ENCODE measurements at regions not wholly inside any gene's neighbourhood (a gene's known extent, or its start where the extent isn't known, plus 50 kb on each side); places are given as distances from the start of the nearest gene placed in this dataset.

DNA sequence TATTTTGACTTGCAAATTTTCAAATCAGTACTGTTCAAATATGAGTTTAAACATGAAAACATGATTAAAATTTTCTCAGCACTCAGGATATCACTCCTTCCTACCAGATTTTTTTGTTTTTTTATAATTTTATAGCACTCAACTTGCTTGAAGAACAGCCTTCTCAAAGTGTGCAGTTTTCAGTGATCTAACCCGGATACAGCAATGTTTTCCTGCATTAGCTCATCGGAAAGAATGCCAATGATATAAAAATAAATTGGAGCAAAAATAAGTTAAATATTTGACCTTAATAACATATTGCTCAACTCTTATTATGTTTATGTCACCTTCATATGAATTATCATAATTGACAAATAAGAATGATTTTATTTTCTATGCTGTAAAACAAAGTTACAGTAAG lies 766.8 kb downstream of the USP25 start (continued):
- TF ChIP-seq, protein P1, sequence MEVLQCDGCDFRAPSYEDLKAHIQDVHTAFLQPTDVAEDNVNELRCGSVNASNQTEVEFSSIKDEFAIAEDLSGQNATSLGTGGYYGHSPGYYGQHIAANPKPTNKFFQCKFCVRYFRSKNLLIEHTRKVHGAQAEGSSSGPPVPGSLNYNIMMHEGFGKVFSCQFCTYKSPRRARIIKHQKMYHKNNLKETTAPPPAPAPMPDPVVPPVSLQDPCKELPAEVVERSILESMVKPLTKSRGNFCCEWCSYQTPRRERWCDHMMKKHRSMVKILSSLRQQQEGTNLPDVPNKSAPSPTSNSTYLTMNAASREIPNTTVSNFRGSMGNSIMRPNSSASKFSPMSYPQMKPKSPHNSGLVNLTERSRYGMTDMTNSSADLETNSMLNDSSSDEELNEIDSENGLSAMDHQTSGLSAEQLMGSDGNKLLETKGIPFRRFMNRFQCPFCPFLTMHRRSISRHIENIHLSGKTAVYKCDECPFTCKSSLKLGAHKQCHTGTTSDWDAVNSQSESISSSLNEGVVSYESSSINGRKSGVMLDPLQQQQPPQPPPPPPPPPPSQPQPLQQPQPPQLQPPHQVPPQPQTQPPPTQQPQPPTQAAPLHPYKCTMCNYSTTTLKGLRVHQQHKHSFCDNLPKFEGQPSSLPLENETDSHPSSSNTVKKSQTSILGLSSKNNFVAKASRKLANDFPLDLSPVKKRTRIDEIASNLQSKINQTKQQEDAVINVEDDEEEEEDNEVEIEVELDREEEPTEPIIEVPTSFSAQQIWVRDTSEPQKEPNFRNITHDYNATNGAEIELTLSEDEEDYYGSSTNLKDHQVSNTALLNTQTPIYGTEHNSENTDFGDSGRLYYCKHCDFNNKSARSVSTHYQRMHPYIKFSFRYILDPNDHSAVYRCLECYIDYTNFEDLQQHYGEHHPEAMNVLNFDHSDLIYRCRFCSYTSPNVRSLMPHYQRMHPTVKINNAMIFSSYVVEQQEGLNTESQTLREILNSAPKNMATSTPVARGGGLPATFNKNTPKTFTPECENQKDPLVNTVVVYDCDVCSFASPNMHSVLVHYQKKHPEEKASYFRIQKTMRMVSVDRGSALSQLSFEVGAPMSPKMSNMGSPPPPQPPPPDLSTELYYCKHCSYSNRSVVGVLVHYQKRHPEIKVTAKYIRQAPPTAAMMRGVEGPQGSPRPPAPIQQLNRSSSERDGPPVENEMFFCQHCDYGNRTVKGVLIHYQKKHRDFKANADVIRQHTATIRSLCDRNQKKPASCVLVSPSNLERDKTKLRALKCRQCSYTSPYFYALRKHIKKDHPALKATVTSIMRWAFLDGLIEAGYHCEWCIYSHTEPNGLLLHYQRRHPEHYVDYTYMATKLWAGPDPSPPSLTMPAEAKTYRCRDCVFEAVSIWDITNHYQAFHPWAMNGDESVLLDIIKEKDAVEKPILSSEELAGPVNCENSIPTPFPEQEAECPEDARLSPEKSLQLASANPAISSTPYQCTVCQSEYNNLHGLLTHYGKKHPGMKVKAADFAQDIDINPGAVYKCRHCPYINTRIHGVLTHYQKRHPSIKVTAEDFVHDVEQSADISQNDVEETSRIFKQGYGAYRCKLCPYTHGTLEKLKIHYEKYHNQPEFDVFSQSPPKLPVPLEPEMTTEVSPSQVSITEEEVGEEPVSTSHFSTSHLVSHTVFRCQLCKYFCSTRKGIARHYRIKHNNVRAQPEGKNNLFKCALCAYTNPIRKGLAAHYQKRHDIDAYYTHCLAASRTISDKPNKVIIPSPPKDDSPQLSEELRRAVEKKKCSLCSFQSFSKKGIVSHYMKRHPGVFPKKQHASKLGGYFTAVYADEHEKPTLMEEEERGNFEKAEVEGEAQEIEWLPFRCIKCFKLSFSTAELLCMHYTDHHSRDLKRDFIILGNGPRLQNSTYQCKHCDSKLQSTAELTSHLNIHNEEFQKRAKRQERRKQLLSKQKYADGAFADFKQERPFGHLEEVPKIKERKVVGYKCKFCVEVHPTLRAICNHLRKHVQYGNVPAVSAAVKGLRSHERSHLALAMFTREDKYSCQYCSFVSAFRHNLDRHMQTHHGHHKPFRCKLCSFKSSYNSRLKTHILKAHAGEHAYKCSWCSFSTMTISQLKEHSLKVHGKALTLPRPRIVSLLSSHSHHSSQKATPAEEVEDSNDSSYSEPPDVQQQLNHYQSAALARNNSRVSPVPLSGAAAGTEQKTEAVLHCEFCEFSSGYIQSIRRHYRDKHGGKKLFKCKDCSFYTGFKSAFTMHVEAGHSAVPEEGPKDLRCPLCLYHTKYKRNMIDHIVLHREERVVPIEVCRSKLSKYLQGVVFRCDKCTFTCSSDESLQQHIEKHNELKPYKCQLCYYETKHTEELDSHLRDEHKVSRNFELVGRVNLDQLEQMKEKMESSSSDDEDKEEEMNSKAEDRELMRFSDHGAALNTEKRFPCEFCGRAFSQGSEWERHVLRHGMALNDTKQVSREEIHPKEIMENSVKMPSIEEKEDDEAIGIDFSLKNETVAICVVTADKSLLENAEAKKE (CRISPR knock-in tag; IDR thresholded peaks at IDR 0.05), result no peak

DNA sequence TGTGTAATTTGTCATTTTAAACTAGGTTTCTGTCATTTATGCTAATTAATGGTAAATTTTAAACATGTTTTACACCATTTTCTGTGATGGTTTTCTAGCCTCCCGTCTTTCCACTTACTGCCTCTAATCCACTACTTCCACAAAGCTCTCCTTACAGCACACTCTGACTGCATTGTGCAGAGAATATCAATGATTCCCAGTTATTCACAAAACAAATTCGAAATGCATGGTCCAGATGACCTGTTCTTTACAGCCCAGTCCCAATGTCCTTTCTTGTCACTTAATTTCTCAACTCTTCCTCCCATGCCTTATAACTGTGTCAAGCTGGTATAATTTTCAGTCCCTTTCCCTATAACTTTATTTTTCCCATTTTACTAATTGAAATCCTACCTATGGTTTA lies 770.5 kb downstream of the USP25 start:
- no peaks in the 10 kb centered on the region for H3K27me3 ChIP-seq (ENCODE audit: insufficient read depth)
- no peak overlapping the region for H3K4me3 ChIP-seq
- no peak overlapping the region for H2AFZ ChIP-seq
- no peaks in the 10 kb centered on the region for H3K9me3 Mint-ChIP-seq
- H3K4me2 ChIP-seq, result no peak overlapping the region
- H3K4me3 Mint-ChIP-seq, result no peak overlapping the region
- H4K20me1 ChIP-seq (replicated peaks; ENCODE audit: insufficient read depth), result no peaks in the 10 kb centered on the region
- no peaks in the 10 kb centered on the region for H3K36me3 Mint-ChIP-seq (ENCODE audit: low read depth)
- no peaks in the 10 kb centered on the region for H3K36me3 ChIP-seq (ENCODE audit: insufficient read depth)
- no peak overlapping the region for H3K27ac ChIP-seq (ENCODE audit: low read depth)
- ATAC-seq (no peak), DNase-seq (ENCODE audit: low spot score) (no peak)
- no peaks in the 10 kb centered on the region for H3K9me2 ChIP-seq (ENCODE audit: insufficient read depth)
- H3K27ac Mint-ChIP-seq, result no peak overlapping the region
- H3K27me3 Mint-ChIP-seq (ENCODE audit: insufficient read depth, low read depth, poor library complexity), result peaks cover 2% of the 10 kb centered on the region
- no peaks in the 10 kb centered on the region for H3K79me2 ChIP-seq (replicated peaks; ENCODE audit: insufficient read depth)
- H3K4me1 Mint-ChIP-seq, result no peaks in the 10 kb centered on the region
- H3K4me1 ChIP-seq (ENCODE audit: insufficient read depth), result no peaks in the 10 kb centered on the region
- no peaks in the 10 kb centered on the region for H3F3A ChIP-seq (replicated peaks; ENCODE audit: low read depth)
- TF ChIP-seq EZH2 (IDR thresholded peaks at IDR 0.05; ENCODE audit: low read depth, unreplicated experiment) (no peak), POLR2AphosphoS5 (IDR thresholded peaks at IDR 0.05; ENCODE audit: low read depth) (no peak), ZNF114 (CRISPR knock-in tag; IDR thresholded peaks at IDR 0.05) (no peak), NANOG (IDR thresholded peaks at IDR 0.05; ENCODE audit: borderline replicate concordance) (no peak), JUNB (IDR thresholded peaks at IDR 0.05; ENCODE audit: unreplicated experiment) (no peak), ZNF331 (CRISPR knock-in tag; IDR thresholded peaks at IDR 0.05; ENCODE audit: low read depth) (no peak)
- TF ChIP-seq, protein P1 (CRISPR knock-in tag; IDR thresholded peaks at IDR 0.05), result no peak
- TF ChIP-seq, protein P2, sequence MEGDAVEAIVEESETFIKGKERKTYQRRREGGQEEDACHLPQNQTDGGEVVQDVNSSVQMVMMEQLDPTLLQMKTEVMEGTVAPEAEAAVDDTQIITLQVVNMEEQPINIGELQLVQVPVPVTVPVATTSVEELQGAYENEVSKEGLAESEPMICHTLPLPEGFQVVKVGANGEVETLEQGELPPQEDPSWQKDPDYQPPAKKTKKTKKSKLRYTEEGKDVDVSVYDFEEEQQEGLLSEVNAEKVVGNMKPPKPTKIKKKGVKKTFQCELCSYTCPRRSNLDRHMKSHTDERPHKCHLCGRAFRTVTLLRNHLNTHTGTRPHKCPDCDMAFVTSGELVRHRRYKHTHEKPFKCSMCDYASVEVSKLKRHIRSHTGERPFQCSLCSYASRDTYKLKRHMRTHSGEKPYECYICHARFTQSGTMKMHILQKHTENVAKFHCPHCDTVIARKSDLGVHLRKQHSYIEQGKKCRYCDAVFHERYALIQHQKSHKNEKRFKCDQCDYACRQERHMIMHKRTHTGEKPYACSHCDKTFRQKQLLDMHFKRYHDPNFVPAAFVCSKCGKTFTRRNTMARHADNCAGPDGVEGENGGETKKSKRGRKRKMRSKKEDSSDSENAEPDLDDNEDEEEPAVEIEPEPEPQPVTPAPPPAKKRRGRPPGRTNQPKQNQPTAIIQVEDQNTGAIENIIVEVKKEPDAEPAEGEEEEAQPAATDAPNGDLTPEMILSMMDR (conservative IDR thresholded peaks at IDR 0.05; ENCODE audit: low read depth in 2 of 2), result no peak

Measured in GM23338 (cell line).